Endothelial cell of umbilical vein (primary cell): ENCODE measurements at regions not wholly inside any gene's neighbourhood (a gene's known extent, or its start where the extent isn't known, plus 50 kb on each side); places are given as distances from the start of the nearest gene placed in this dataset.

Experiments used
- BruUV-seq: library from RNA; stranded (reverse); fragments of 400-500 nt; replicated peaks from 2 replicates; lab custom pipeline; 2021; lab: Mats Ljungman, UMichigan
- CTCF ChIA-PET: fragments of 300-600, 350-600 bp; sonication (Branson Sonifier 250); formaldehyde crosslinking; loops from one replicate; lab custom pipeline; 2021; ENCODE audit warnings: antibody characterized with exemption, inconsistent platforms; lab: Charles Lee
- POLR2A ChIA-PET: fragments of 300-600, 350-600 bp; sonication (Branson Sonifier 250); formaldehyde crosslinking; loops from one replicate; lab custom pipeline; 2021; ENCODE audit warnings: antibody characterized with exemption, inconsistent platforms; lab: Charles Lee
- DNase-seq: peaks from one replicate; pipeline ENCODE4 v3.0.0-alpha.2; 2011; ENCODE audit warnings: low read depth, low spot score
- FAIRE-seq: peaks from 2 replicates; lab custom pipeline; 2011; peaks lifted over from hg19 to GRCh38; lab: Jason Lieb, UNC
- H2AFZ ChIP-seq: 2 replicates; pipeline ENCODE4 v1.6.0; 2012; ENCODE audit warnings: low read depth, low read length, control low read depth, inconsistent platforms
- H3K27ac ChIP-seq: 2 replicates; pipeline ENCODE4 v1.5.1; 2011; ENCODE audit warnings: low read depth, mild to moderate bottlenecking, control low read depth, low read length, moderate library complexity; ENCODE audit not compliant: insufficient read depth
- H3K27me3 ChIP-seq, 2 experiments: 2 replicates each; pipeline versions ENCODE4 v1.6.0 to v1.6.1; 2011; ENCODE audit warnings: low read length in 2 of 2, mixed read lengths in 1 of 2; ENCODE audit not compliant: control insufficient read depth in 2 of 2, insufficient read depth in 2 of 2
- H3K36me3 ChIP-seq, 2 experiments: 2 replicates in 1 of 2; 3 replicates in 1 of 2; pipeline ENCODE4 v1.5.1; 2011; ENCODE audit warnings: low read length in 2 of 2, mild to moderate bottlenecking in 1 of 2, moderate library complexity in 1 of 2; ENCODE audit not compliant: control insufficient read depth in 2 of 2, insufficient read depth in 2 of 2; ENCODE audit errors: extremely low read depth in 1 of 2
- H3K4me1 ChIP-seq: 3 replicates; pipeline ENCODE4 v1.5.1; 2011; ENCODE audit warnings: mild to moderate bottlenecking, low read length; ENCODE audit not compliant: control insufficient read depth, insufficient read depth; ENCODE audit errors: extremely low read depth
- H3K4me2 ChIP-seq: 2 replicates; pipeline ENCODE4 v1.6.1; 2011; ENCODE audit warnings: low read length, control low read depth, mixed read lengths; ENCODE audit not compliant: insufficient read depth
- H3K4me3 ChIP-seq, 3 experiments: fragments of 200-600 bp in 1 of 3; sonication (generic), shearing (Covaris generic) in 1 of 3; replicated peaks in 1 of 3; 2 replicates each; pipeline ENCODE4 v1.5.1; 2011 to 2016; ENCODE audit warnings: control low read depth in 3 of 3, low read length in 3 of 3, mild to moderate bottlenecking in 2 of 3, inconsistent platforms in 1 of 3, low read depth in 1 of 3, moderate library complexity in 1 of 3; ENCODE audit not compliant: insufficient read depth in 1 of 3
- H3K79me2 ChIP-seq: 2 replicates; pipeline ENCODE4 v1.6.0; 2012; ENCODE audit warnings: low read length, inconsistent platforms; ENCODE audit not compliant: control insufficient read depth, insufficient read depth
- H3K9ac ChIP-seq: replicated peaks from 2 replicates; pipeline ENCODE3; 2011; ENCODE audit warnings: low read length, control low read depth; ENCODE audit not compliant: insufficient read depth; ENCODE audit errors: extremely low read depth
- H3K9me1 ChIP-seq: replicated peaks from 3 replicates; pipeline ENCODE4 v1.6.0; 2011; ENCODE audit warnings: mild to moderate bottlenecking, low read length; ENCODE audit not compliant: control insufficient read depth, insufficient read depth; ENCODE audit errors: extremely low read depth
- H3K9me3 ChIP-seq: replicated peaks from 2 replicates; pipeline ENCODE4 v1.5.1; 2012; ENCODE audit warnings: low read length, inconsistent platforms; ENCODE audit not compliant: control insufficient read depth, insufficient read depth
- H4K20me1 ChIP-seq: replicated peaks from 2 replicates; pipeline ENCODE3; 2011; ENCODE audit warnings: mild to moderate bottlenecking, low read length; ENCODE audit not compliant: control insufficient read depth, insufficient read depth; ENCODE audit errors: extremely low read depth
- EZH2 ChIP-seq: IDR thresholded peaks from 2 replicates; pipeline ENCODE4 v1.6.1; 2012; ENCODE audit warnings: borderline replicate concordance, low read depth, mild to moderate bottlenecking, moderate library complexity, low read length, inconsistent platforms; ENCODE audit not compliant: severe bottlenecking
- FOS ChIP-seq: IDR thresholded peaks from 2 replicates; pipeline ENCODE4 v1.6.1; 2011; ENCODE audit warnings: mild to moderate bottlenecking, low read length, moderate library complexity, borderline replicate concordance; ENCODE audit not compliant: insufficient read depth
- GATA2 ChIP-seq: IDR thresholded peaks from 2 replicates; pipeline ENCODE4 v1.7.0; 2011; ENCODE audit warnings: low read depth, mild to moderate bottlenecking, moderate library complexity, mixed read lengths, low read length; ENCODE audit not compliant: insufficient read length, insufficient read depth
- JUN ChIP-seq: IDR thresholded peaks from 2 replicates; pipeline ENCODE4 v1.6.1; 2011; ENCODE audit warnings: borderline replicate concordance, low read depth; ENCODE audit not compliant: insufficient read length, insufficient read depth
- MYC ChIP-seq: IDR thresholded peaks from one replicate; pipeline ENCODE4 v1.6.1; 2011; ENCODE audit warnings: mild to moderate bottlenecking, low read depth, low read length
- POLR2A ChIP-seq: IDR thresholded peaks from 2 replicates; pipeline ENCODE4 v1.6.1; 2012; ENCODE audit warnings: low read depth, mild to moderate bottlenecking, control low read depth, low read length
- POLR2AphosphoS5 ChIP-seq: IDR thresholded peaks from 2 replicates; pipeline ENCODE4 v1.6.1; 2012; ENCODE audit warnings: low read depth, mild to moderate bottlenecking, control low read depth, low read length, moderate library complexity; ENCODE audit not compliant: insufficient read depth
- dilution Hi-C: fragments of 300-500 bp; cut with MboI; formaldehyde crosslinking; loops from one replicate; pipeline ENCODE4 v1.15.0; 2019; ENCODE audit warnings: low sequenced_read_pairs; ENCODE audit not compliant: extremely low pct_ligation_motif_present
- intact Hi-C: fragments of 100-400 bp; cut with micrococcal nuclease; formaldehyde crosslinking; loops from one replicate; pipeline ENCODE4 v1.10.0; 2022
- TF ChIP-seq, protein P1 (sequence below): IDR thresholded peaks from 2 replicates; pipeline ENCODE4 v1.6.1; 2011; ENCODE audit not compliant: insufficient read depth, insufficient read length
- TF ChIP-seq, protein P2 (sequence below), 2 donors: IDR thresholded peaks; 1 replicate in 1 of 2; 2 replicates in 1 of 2; pipeline ENCODE4 v1.5.1; 2011; ENCODE audit warnings: low read length in 2 of 2, mild to moderate bottlenecking in 2 of 2, moderate library complexity in 2 of 2, control low read depth in 1 of 2, inconsistent platforms in 1 of 2, low read depth in 1 of 2; ENCODE audit not compliant: insufficient read depth in 1 of 2; ENCODE audit errors: extremely low read depth in 1 of 2

DNA sequence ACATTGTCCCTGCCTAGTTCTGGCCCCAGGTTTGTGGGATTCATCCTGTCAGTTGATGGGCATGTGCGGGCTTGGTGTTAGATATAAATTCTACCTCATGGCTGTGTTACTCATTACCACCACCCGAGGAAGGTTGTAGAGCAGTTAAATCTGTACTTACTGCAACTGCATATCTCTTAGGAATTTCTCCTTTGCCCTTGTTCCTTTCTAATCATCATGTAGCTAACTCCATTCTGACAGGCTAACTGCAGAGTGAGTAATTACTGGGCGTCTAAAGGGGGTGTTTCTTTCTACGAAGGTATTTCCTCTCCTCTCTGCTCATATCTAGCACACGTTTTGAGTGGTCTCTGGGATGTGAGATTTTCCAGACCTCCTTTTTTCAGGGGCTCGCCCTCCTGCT, 1076.7 kb downstream of the TMTC2 start:
- ChIA-PET POLR2A (no interaction called here), CTCF (no interaction called here)
- Histone ChIP-seq H3K79me2 (no peaks in the 10 kb centered on the region), H3K4me1 (no peaks in the 10 kb centered on the region), H2AFZ (no peak overlapping the region), H4K20me1 (no peaks in the 10 kb centered on the region), H3K4me3 (no peak overlapping the region), H3K9me1 (no peaks in the 10 kb centered on the region), H3K4me2 (no peak overlapping the region), H3K27ac (no peak overlapping the region), H3K9ac (no peak overlapping the region), H3K27me3 (no peaks in the 10 kb centered on the region), H3K36me3 (no peaks in the 10 kb centered on the region), H3K9me3 (no peaks in the 10 kb centered on the region)
- FAIRE-seq (no peak), DNase-seq (no peak)
- TF ChIP-seq JUN: no peak
- TF ChIP-seq, protein P1, sequence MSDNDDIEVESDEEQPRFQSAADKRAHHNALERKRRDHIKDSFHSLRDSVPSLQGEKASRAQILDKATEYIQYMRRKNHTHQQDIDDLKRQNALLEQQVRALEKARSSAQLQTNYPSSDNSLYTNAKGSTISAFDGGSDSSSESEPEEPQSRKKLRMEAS: no peak
- no peak for TF ChIP-seq POLR2A
- TF ChIP-seq POLR2AphosphoS5: no peak
- TF ChIP-seq GATA2: no peak
- no peak for TF ChIP-seq EZH2
- intact Hi-C loops (no loop called here), dilution Hi-C loops (no loop called here)
- BruUV-seq: no TSS peak

DNA sequence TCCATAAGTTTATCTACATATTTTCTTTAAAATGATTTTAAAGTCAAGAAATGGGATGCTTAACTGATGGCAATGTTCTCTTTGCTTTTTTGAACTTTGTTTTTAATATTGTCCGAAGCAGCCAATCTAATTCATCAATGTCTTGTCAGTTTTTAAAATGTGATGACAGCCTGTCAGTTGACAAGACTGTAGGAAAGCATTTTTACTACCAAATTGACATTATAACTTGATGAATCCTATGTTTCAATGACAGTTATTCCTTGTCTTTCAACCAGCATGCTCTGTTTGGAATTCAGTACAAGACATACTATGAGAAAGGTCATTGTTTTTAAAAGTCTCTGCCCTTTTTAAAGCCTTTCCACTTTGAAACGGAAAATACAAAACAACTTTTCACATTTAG, 1073.2 kb downstream of the TMTC2 start:
- Histone ChIP-seq H3K4me1 (no peaks in the 10 kb centered on the region), H3K27me3 (no peaks in the 10 kb centered on the region), H3K79me2 (no peaks in the 10 kb centered on the region), H4K20me1 (no peaks in the 10 kb centered on the region), H3K36me3 (no peaks in the 10 kb centered on the region), H3K27ac (no peak overlapping the region), H3K9me1 (no peaks in the 10 kb centered on the region), H3K9ac (no peak overlapping the region), H3K9me3 (no peaks in the 10 kb centered on the region), H3K4me2 (no peak overlapping the region), H2AFZ (no peak overlapping the region), H3K4me3 (no peak overlapping the region)
- ChIA-PET CTCF (no interaction called here), POLR2A (no interaction called here)
- BruUV-seq: no TSS peak
- TF ChIP-seq EZH2 (no peak), GATA2 (no peak), JUN (no peak), FOS (no peak), POLR2AphosphoS5 (no peak), MYC (no peak), POLR2A (no peak)
- TF ChIP-seq, protein P2, sequence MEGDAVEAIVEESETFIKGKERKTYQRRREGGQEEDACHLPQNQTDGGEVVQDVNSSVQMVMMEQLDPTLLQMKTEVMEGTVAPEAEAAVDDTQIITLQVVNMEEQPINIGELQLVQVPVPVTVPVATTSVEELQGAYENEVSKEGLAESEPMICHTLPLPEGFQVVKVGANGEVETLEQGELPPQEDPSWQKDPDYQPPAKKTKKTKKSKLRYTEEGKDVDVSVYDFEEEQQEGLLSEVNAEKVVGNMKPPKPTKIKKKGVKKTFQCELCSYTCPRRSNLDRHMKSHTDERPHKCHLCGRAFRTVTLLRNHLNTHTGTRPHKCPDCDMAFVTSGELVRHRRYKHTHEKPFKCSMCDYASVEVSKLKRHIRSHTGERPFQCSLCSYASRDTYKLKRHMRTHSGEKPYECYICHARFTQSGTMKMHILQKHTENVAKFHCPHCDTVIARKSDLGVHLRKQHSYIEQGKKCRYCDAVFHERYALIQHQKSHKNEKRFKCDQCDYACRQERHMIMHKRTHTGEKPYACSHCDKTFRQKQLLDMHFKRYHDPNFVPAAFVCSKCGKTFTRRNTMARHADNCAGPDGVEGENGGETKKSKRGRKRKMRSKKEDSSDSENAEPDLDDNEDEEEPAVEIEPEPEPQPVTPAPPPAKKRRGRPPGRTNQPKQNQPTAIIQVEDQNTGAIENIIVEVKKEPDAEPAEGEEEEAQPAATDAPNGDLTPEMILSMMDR (IDR thresholded peaks at IDR 0.05; ENCODE audit: extremely low read depth in 1 of 2, insufficient read depth in 1 of 2, low read depth in 1 of 2, low read length in 2 of 2): no peak
- TF ChIP-seq, protein P1: no peak
- no peak for DNase-seq
- intact Hi-C loops: no loop called here
- no peak for FAIRE-seq
- dilution Hi-C loops: no loop called here
